ENCODE measurements at regions not wholly inside any gene's neighbourhood (a gene's known extent, or its start where the extent isn't known, plus 50 kb on each side); places are given as distances from the start of the nearest gene placed in this dataset.

GRCh38 chr11:11213117-11213516 lies 139.9 kb downstream of the CSNK2A3 start:
- no peak overlapping the region for H3K9ac ChIP-seq (ENCODE audit: control insufficient read depth, insufficient read depth, low read length)
- 25% methylated on average over 4 of the region's 4 CpGs for WGBS (ENCODE audit: insufficient coverage, insufficient replicate concordance, low lambda C conversion rate, missing lambda C conversion rate)
- FAIRE-seq: no peak
- intact Hi-C loops (cut with micrococcal nuclease; ENCODE audit: unreplicated experiment): no loop called here
- in situ Hi-C loops (cut with MboI): no loop called here
- POLR2A ChIA-PET: no interaction called here
- H3K27ac ChIP-seq (ENCODE audit: control insufficient read depth, insufficient read depth): no peak overlapping the region
- no peak overlapping the region for H3K4me3 ChIP-seq
- no peaks in the 10 kb centered on the region for H3K9me3 ChIP-seq (replicated peaks; ENCODE audit: control insufficient read depth, insufficient read depth, low read length)
- TF ChIP-seq ZBTB4 (CRISPR knock-in tag; IDR thresholded peaks at IDR 0.05) (no peak), EP300 (IDR thresholded peaks at IDR 0.05; ENCODE audit: borderline replicate concordance in 1 of 2, control insufficient read depth in 1 of 2, low read depth in 2 of 2, low read length in 2 of 2) (no peak), STAT1 (conservative IDR thresholded peaks at IDR 0.05) (no peak), SP1 (IDR thresholded peaks at IDR 0.05; ENCODE audit: low read depth, low read length) (no peak), MYB (IDR thresholded peaks at IDR 0.05; ENCODE audit: borderline replicate concordance, low read depth, low read length) (no peak), ETV6 (conservative IDR thresholded peaks at IDR 0.05 in 1 of 2, IDR thresholded peaks at IDR 0.05 in 1 of 2; ENCODE audit: borderline replicate concordance in 1 of 2, low read depth in 1 of 2) (no peak), POU2F2 (IDR thresholded peaks at IDR 0.05; ENCODE audit: borderline replicate concordance, low read depth, low read length) (no peak), PAX8 (IDR thresholded peaks at IDR 0.05) (no peak), RCOR1 (conservative IDR thresholded peaks at IDR 0.05; ENCODE audit: low read depth, low read length) (no peak)
- TF ChIP-seq, protein P1, sequence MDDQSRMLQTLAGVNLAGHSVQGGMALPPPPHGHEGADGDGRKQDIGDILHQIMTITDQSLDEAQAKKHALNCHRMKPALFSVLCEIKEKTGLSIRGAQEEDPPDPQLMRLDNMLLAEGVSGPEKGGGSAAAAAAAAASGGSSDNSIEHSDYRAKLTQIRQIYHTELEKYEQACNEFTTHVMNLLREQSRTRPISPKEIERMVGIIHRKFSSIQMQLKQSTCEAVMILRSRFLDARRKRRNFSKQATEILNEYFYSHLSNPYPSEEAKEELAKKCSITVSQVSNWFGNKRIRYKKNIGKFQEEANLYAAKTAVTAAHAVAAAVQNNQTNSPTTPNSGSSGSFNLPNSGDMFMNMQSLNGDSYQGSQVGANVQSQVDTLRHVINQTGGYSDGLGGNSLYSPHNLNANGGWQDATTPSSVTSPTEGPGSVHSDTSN (IDR thresholded peaks at IDR 0.05; ENCODE audit: insufficient replicate concordance, low read depth, low read length): no peak
- CTCF ChIA-PET: interaction anchor here (1.3 kb wide), 1 partner anchor 186 kb away, joined by 5 read pairs; no protein-coding TSS in a partner anchor
- H3K79me2 ChIP-seq (ENCODE audit: control insufficient read depth, insufficient read depth, low read length): no peaks in the 10 kb centered on the region
- ATAC-seq: no peak
- no peak for DNase-seq (ENCODE audit: low read depth, low spot score)
- H4K20me1 ChIP-seq (ENCODE audit: control insufficient read depth, insufficient read depth): no peaks in the 10 kb centered on the region
- RAD21 ChIA-PET (ENCODE audit: unreplicated experiment): no interaction called here
- H2AFZ ChIP-seq (ENCODE audit: control insufficient read depth, low read depth, low read length): no peak overlapping the region
- no TSS peak for BruUV-seq (replicated peaks)
- H3K4me1 ChIP-seq (ENCODE audit: control insufficient read depth, insufficient read depth, low read length): no peaks in the 10 kb centered on the region
- H3K4me2 ChIP-seq (ENCODE audit: control insufficient read depth, insufficient read depth): no peak overlapping the region
- no peaks in the 10 kb centered on the region for H3K36me3 ChIP-seq (ENCODE audit: control insufficient read depth in 2 of 2, insufficient read depth in 2 of 2, low read length in 1 of 2)
- H3K27me3 ChIP-seq (replicated peaks in 1 of 2; ENCODE audit: control insufficient read depth in 2 of 2, insufficient read depth in 2 of 2, low read length in 1 of 2): peaks cover 0 to 3% of the 10 kb centered on the region in 2 experiments; a peak in 2 of 4 replicates
- SMC1A ChIA-PET (ENCODE audit: uncharacterized antibody, unreplicated experiment): interaction anchor here (1.2 kb wide), 1 partner anchor 43 kb away, joined by 4 read pairs; no protein-coding TSS in a partner anchor
